22Rv1 (cell line): ENCODE measurements at regions not wholly inside any gene's neighbourhood (a gene's known extent, or its start where the extent isn't known, plus 50 kb on each side); places are given as distances from the start of the nearest gene placed in this dataset.

Experiments used
- ZFX ChIP-seq: fragments of 450-650 bp; IDR thresholded peaks from 2 replicates; pipeline ENCODE4 v1.6.1; 2017; ENCODE audit warnings: antibody characterized with exemption, borderline replicate concordance
- TF ChIP-seq, protein P1 (sequence below): fragments of 450-650 bp; IDR thresholded peaks from 2 replicates; pipeline ENCODE4 v1.5.1; 2017; ENCODE audit warnings: mild to moderate bottlenecking

DNA sequence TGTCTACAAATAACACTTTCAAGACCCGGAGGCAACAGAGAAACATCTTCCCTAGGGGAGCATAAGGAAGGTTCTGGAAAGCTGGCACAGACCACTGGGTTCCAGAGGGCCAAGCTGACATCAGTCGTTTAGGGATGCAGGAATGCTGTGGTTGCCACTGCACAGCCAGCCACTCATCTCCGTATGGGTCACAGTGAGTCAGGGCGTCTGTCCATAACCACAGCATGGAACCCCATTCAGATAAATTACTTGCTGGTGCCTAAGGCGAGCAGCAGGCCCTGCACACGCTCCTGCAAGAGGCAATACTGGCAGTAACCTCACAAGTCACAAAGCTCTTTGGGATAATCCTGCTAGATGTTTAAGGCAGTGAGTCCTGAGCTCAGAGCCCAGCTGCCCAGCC lies 140.9 kb upstream of the UBL3 start:
- TF ChIP-seq, protein P1, sequence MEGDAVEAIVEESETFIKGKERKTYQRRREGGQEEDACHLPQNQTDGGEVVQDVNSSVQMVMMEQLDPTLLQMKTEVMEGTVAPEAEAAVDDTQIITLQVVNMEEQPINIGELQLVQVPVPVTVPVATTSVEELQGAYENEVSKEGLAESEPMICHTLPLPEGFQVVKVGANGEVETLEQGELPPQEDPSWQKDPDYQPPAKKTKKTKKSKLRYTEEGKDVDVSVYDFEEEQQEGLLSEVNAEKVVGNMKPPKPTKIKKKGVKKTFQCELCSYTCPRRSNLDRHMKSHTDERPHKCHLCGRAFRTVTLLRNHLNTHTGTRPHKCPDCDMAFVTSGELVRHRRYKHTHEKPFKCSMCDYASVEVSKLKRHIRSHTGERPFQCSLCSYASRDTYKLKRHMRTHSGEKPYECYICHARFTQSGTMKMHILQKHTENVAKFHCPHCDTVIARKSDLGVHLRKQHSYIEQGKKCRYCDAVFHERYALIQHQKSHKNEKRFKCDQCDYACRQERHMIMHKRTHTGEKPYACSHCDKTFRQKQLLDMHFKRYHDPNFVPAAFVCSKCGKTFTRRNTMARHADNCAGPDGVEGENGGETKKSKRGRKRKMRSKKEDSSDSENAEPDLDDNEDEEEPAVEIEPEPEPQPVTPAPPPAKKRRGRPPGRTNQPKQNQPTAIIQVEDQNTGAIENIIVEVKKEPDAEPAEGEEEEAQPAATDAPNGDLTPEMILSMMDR = no peak
- no peak for TF ChIP-seq ZFX
